ENCODE measurements at regions not wholly inside any gene's neighbourhood (a gene's known extent, or its start where the extent isn't known, plus 50 kb on each side); places are given as distances from the start of the nearest gene placed in this dataset.

DNA sequence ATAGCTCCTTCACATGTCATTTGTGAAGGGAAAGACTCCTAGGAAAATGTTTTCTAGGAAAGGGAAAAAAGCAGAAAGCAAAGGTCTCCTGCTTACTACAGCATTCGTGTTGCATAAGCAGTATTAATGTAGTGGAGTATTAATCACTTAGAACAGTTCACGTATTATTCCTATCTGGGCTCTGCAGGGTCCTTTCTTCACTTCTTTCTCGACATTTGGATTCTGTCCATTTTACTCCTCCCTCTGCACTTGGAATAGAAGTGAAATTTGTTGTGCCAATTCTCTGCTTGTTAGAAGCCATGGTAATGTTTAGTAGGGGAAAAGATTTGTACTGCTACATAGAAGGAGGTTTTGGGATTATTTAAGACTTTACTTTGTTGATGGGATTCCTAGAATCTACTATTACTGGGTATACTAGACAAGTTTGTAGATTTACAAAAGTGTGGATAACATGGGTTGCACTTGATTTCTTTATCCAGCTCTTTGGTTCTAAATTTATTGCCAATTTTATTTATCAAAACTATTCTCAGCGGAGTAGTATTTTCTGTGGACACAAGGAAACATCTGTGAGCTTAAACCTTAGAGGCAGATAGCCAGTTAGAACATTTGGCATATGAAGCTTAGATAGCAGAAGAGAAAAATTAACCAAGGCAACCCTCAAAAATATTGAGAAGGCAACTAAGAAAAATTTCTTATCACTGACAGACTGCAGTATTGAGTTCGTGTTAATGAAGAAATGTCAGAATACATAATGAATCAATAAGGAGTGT is 108.4 kb upstream of the ESR1 start:
- TF ChIP-seq, protein P1, sequence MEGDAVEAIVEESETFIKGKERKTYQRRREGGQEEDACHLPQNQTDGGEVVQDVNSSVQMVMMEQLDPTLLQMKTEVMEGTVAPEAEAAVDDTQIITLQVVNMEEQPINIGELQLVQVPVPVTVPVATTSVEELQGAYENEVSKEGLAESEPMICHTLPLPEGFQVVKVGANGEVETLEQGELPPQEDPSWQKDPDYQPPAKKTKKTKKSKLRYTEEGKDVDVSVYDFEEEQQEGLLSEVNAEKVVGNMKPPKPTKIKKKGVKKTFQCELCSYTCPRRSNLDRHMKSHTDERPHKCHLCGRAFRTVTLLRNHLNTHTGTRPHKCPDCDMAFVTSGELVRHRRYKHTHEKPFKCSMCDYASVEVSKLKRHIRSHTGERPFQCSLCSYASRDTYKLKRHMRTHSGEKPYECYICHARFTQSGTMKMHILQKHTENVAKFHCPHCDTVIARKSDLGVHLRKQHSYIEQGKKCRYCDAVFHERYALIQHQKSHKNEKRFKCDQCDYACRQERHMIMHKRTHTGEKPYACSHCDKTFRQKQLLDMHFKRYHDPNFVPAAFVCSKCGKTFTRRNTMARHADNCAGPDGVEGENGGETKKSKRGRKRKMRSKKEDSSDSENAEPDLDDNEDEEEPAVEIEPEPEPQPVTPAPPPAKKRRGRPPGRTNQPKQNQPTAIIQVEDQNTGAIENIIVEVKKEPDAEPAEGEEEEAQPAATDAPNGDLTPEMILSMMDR (IDR thresholded peaks at IDR 0.05) = no peak
- no peak for TF ChIP-seq ZBTB33 (IDR thresholded peaks at IDR 0.05; ENCODE audit: borderline replicate concordance, low read depth)
